AG10803 (cell line): ENCODE measurements at regions not wholly inside any gene's neighbourhood (a gene's known extent, or its start where the extent isn't known, plus 50 kb on each side); places are given as distances from the start of the nearest gene placed in this dataset.
"Not testable (repeated sequence)": the region's sequence is repeated elsewhere in the genome, so short reads cannot be mapped to it uniquely, and the experiment has no call there.

ENCODE experiments used
- DNase-seq: peaks from one replicate; pipeline ENCODE4 v3.0.0; 2010; ENCODE audit warnings: low read depth
- H3K4me3 ChIP-seq: 2 replicates; pipeline ENCODE4 v1.5.1; 2011; ENCODE audit warnings: mild to moderate bottlenecking, low read length, control low read depth
- CTCF ChIP-seq: conservative IDR thresholded peaks from 2 replicates; pipeline ENCODE4 v1.5.1; 2011; ENCODE audit warnings: mild to moderate bottlenecking, low read length, control low read depth, inconsistent platforms

- no peak overlapping the region for H3K4me3 ChIP-seq
- no peak for DNase-seq
- no peak for TF ChIP-seq CTCF
Measured at GRCh38 chr12:66753810-66754209, 74.9 kb upstream of the GRIP1 start.

- H3K4me3 ChIP-seq, result no peak overlapping the region
- TF ChIP-seq CTCF, result no peak
- DNase-seq, result no peak
Measured at GRCh38 chr12:66755727-66756395, 77.0 kb upstream of the GRIP1 start.

- no peak for DNase-seq
- no peak for TF ChIP-seq CTCF
Measured at GRCh38 chr12:66756631-66757030, 77.8 kb upstream of the GRIP1 start.

GRCh38 chr12:66760122-66760521, 81.2 kb upstream of the GRIP1 start:
- not testable (repeated sequence) for DNase-seq, H3K4me3 ChIP-seq

More at GRCh38 chr12:66756631-66757030, 77.8 kb upstream of the GRIP1 start:
- H3K4me3 ChIP-seq, result no peak overlapping the region

GRCh38 chr12:66763467-66763866, 84.6 kb upstream of the GRIP1 start:
- TF ChIP-seq CTCF, result no peak
- no peak for DNase-seq
- H3K4me3 ChIP-seq, result no peak overlapping the region

GRCh38 chr12:66765204-66765603, 86.3 kb upstream of the GRIP1 start:
- no peak overlapping the region for H3K4me3 ChIP-seq
- no peak for TF ChIP-seq CTCF
- no peak for DNase-seq

GRCh38 chr12:66767536-66767935, 88.7 kb upstream of the GRIP1 start:
- no peak for DNase-seq
- H3K4me3 ChIP-seq, result no peak overlapping the region
- TF ChIP-seq CTCF, result no peak
